Neural cell (in vitro differentiated cells): ENCODE measurements at regions not wholly inside any gene's neighbourhood (a gene's known extent, or its start where the extent isn't known, plus 50 kb on each side); places are given as distances from the start of the nearest gene placed in this dataset.

Experiments used
- H2AFZ ChIP-seq: fragments of 200-600, 300-800 bp; sonication (generic), shearing (Covaris generic); 2 replicates; pipeline ENCODE4 v1.6.0; 2014; ENCODE audit warnings: low read depth, mild to moderate bottlenecking, antibody characterized with exemption, low read length, moderate library complexity
- H3F3A ChIP-seq: fragments of 200-600 bp; shearing (Covaris generic); 2 replicates; pipeline ENCODE4 v1.6.1; 2016; ENCODE audit warnings: mild to moderate bottlenecking, moderate library complexity, mixed read lengths, antibody characterized with exemption, low read length; ENCODE audit not compliant: insufficient read depth, poor library complexity, severe bottlenecking
- H3K27ac ChIP-seq: fragments of 200-600, 300-800 bp; sonication (generic), shearing (Covaris generic); 2 replicates; pipeline ENCODE4 v1.5.1; 2014; ENCODE audit warnings: mild to moderate bottlenecking, low read length, moderate library complexity
- H3K27me3 ChIP-seq: fragments of 300-800, 200-600 bp; sonication (generic), shearing (Covaris generic); 2 replicates; pipeline ENCODE4 v1.6.0; 2014; ENCODE audit warnings: mild to moderate bottlenecking, low read depth, low read length, moderate library complexity; ENCODE audit not compliant: insufficient read depth
- H3K36me3 ChIP-seq: fragments of 300-800, 200-600 bp; sonication (generic), shearing (Covaris generic); 2 replicates; pipeline ENCODE4 v1.5.1; 2014; ENCODE audit warnings: mild to moderate bottlenecking, antibody characterized with exemption, low read length, moderate library complexity; ENCODE audit not compliant: insufficient read depth
- H3K4me2 ChIP-seq: fragments of 300-800, 200-600 bp; sonication (generic), shearing (Covaris generic); 2 replicates; pipeline ENCODE4 v1.6.0; 2014; ENCODE audit warnings: mild to moderate bottlenecking, low read length
- H3K4me3 ChIP-seq: fragments of 300-800, 200-600 bp; sonication (generic), shearing (Covaris generic); 2 replicates; pipeline ENCODE4 v1.5.1; 2014; ENCODE audit warnings: mild to moderate bottlenecking, low read length, moderate library complexity
- H3K79me2 ChIP-seq: fragments of 200-600 bp; shearing (Covaris generic); replicated peaks from 2 replicates; pipeline ENCODE4 v1.6.0; 2014; ENCODE audit warnings: mild to moderate bottlenecking, low read length, moderate library complexity; ENCODE audit not compliant: insufficient read depth
- H3K9ac ChIP-seq: fragments of 300-800, 200-600 bp; sonication (generic), shearing (Covaris generic); 2 replicates; pipeline ENCODE4 v1.6.1; 2016; ENCODE audit warnings: mild to moderate bottlenecking, low read length, mixed read lengths
- H3K9me2 ChIP-seq: fragments of 200-600 bp; shearing (Covaris generic); 2 replicates; pipeline ENCODE4 v1.6.1; 2016; ENCODE audit warnings: mild to moderate bottlenecking, low read length, mixed read lengths; ENCODE audit not compliant: insufficient read depth
- H3K9me3 ChIP-seq: fragments of 200-600, 300-800 bp; sonication (generic), shearing (Covaris generic); 2 replicates; pipeline ENCODE4 v1.6.1; 2016; ENCODE audit warnings: mild to moderate bottlenecking, mixed run types, low read length, moderate library complexity, mixed read lengths
- H4K20me1 ChIP-seq: fragments of 200-600 bp; shearing (Covaris generic); 2 replicates; pipeline ENCODE4 v1.6.1; 2016; ENCODE audit warnings: mild to moderate bottlenecking, mixed run types; ENCODE audit not compliant: insufficient read depth
- EP300 ChIP-seq: fragments of 450-650 bp; conservative IDR thresholded peaks from 2 replicates; pipeline ENCODE4 v1.6.1; 2014; ENCODE audit warnings: antibody characterized with exemption, mild to moderate bottlenecking, moderate library complexity; ENCODE audit not compliant: poor library complexity, severe bottlenecking
- EZH2 ChIP-seq: fragments of 200-600, 300-800 bp; shearing (Covaris generic), sonication (generic); IDR thresholded peaks from 2 replicates; pipeline ENCODE4 v1.6.1; 2014; ENCODE audit warnings: antibody characterized with exemption, low read length, borderline replicate concordance, mild to moderate bottlenecking; ENCODE audit not compliant: insufficient read depth, poor library complexity, severe bottlenecking
- MXI1 ChIP-seq: fragments of 450-650 bp; conservative IDR thresholded peaks from 2 replicates; pipeline ENCODE4 v1.6.1; 2014; ENCODE audit warnings: antibody characterized with exemption, mild to moderate bottlenecking; ENCODE audit not compliant: poor library complexity, severe bottlenecking
- POLR2AphosphoS5 ChIP-seq: IDR thresholded peaks from 2 replicates; pipeline ENCODE4 v1.6.1; 2012
- RAD21 ChIP-seq: fragments of 450-650 bp; conservative IDR thresholded peaks from 2 replicates; pipeline ENCODE4 v1.6.1; 2014; ENCODE audit warnings: antibody characterized with exemption, mild to moderate bottlenecking, moderate library complexity
- SMC3 ChIP-seq: fragments of 450-650 bp; conservative IDR thresholded peaks from 2 replicates; pipeline ENCODE4 v1.6.1; 2014; ENCODE audit warnings: antibody characterized with exemption, mild to moderate bottlenecking, moderate library complexity; ENCODE audit not compliant: poor library complexity
- TAF1 ChIP-seq: IDR thresholded peaks from 2 replicates; pipeline ENCODE4 v1.6.1; 2012; ENCODE audit warnings: low read depth
- TF ChIP-seq, protein P1 (sequence below): IDR thresholded peaks from 2 replicates; pipeline ENCODE4 v1.6.1; 2012; ENCODE audit warnings: borderline replicate concordance
- TF ChIP-seq, protein P2 (sequence below): fragments of 450-650 bp; IDR thresholded peaks from 2 replicates; pipeline ENCODE4 v1.5.1; 2014; ENCODE audit warnings: antibody characterized with exemption, mild to moderate bottlenecking, moderate library complexity; ENCODE audit not compliant: poor library complexity, severe bottlenecking

DNA sequence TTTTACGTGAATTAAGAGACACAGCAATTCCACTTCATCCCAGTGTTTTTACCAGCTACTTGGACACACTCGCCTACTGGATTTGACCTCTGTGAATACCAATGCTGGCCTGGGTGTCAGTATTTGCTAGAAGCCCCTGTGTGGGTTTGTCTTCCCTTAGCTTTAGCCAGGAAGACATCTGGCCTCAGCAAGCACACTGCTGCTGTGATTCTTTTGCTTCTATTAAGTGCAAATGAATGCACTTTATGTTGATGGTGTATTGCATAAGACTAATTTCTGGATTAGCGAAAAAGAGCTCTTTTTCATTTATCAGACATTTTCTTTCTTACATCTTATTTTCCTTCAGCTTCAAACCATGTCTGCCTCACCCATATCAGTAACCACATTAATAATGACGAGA lies 140.0 kb downstream of the CHRM3 start:
- no peak for TF ChIP-seq RAD21
- no peak for TF ChIP-seq SMC3
- TF ChIP-seq, protein P1, sequence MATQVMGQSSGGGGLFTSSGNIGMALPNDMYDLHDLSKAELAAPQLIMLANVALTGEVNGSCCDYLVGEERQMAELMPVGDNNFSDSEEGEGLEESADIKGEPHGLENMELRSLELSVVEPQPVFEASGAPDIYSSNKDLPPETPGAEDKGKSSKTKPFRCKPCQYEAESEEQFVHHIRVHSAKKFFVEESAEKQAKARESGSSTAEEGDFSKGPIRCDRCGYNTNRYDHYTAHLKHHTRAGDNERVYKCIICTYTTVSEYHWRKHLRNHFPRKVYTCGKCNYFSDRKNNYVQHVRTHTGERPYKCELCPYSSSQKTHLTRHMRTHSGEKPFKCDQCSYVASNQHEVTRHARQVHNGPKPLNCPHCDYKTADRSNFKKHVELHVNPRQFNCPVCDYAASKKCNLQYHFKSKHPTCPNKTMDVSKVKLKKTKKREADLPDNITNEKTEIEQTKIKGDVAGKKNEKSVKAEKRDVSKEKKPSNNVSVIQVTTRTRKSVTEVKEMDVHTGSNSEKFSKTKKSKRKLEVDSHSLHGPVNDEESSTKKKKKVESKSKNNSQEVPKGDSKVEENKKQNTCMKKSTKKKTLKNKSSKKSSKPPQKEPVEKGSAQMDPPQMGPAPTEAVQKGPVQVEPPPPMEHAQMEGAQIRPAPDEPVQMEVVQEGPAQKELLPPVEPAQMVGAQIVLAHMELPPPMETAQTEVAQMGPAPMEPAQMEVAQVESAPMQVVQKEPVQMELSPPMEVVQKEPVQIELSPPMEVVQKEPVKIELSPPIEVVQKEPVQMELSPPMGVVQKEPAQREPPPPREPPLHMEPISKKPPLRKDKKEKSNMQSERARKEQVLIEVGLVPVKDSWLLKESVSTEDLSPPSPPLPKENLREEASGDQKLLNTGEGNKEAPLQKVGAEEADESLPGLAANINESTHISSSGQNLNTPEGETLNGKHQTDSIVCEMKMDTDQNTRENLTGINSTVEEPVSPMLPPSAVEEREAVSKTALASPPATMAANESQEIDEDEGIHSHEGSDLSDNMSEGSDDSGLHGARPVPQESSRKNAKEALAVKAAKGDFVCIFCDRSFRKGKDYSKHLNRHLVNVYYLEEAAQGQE = no peak
- TF ChIP-seq, protein P2, sequence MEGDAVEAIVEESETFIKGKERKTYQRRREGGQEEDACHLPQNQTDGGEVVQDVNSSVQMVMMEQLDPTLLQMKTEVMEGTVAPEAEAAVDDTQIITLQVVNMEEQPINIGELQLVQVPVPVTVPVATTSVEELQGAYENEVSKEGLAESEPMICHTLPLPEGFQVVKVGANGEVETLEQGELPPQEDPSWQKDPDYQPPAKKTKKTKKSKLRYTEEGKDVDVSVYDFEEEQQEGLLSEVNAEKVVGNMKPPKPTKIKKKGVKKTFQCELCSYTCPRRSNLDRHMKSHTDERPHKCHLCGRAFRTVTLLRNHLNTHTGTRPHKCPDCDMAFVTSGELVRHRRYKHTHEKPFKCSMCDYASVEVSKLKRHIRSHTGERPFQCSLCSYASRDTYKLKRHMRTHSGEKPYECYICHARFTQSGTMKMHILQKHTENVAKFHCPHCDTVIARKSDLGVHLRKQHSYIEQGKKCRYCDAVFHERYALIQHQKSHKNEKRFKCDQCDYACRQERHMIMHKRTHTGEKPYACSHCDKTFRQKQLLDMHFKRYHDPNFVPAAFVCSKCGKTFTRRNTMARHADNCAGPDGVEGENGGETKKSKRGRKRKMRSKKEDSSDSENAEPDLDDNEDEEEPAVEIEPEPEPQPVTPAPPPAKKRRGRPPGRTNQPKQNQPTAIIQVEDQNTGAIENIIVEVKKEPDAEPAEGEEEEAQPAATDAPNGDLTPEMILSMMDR = no peak
- TF ChIP-seq EP300 = no peak
- no peak for TF ChIP-seq POLR2AphosphoS5
- TF ChIP-seq TAF1 = no peak
- TF ChIP-seq MXI1 = no peak
- no peak for TF ChIP-seq EZH2
- no peaks in the 10 kb centered on the region for H3K79me2 ChIP-seq
- no peak overlapping the region for H2AFZ ChIP-seq
- H3K36me3 ChIP-seq = no peaks in the 10 kb centered on the region
- no peaks in the 10 kb centered on the region for H3K9me3 ChIP-seq
- H3F3A ChIP-seq = no peaks in the 10 kb centered on the region
- H3K9me2 ChIP-seq = no peaks in the 10 kb centered on the region
- no peaks in the 10 kb centered on the region for H3K27me3 ChIP-seq
- no peak overlapping the region for H3K27ac ChIP-seq
- H3K9ac ChIP-seq = no peak overlapping the region
- no peaks in the 10 kb centered on the region for H4K20me1 ChIP-seq
- no peak overlapping the region for H3K4me3 ChIP-seq
- no peak overlapping the region for H3K4me2 ChIP-seq

DNA sequence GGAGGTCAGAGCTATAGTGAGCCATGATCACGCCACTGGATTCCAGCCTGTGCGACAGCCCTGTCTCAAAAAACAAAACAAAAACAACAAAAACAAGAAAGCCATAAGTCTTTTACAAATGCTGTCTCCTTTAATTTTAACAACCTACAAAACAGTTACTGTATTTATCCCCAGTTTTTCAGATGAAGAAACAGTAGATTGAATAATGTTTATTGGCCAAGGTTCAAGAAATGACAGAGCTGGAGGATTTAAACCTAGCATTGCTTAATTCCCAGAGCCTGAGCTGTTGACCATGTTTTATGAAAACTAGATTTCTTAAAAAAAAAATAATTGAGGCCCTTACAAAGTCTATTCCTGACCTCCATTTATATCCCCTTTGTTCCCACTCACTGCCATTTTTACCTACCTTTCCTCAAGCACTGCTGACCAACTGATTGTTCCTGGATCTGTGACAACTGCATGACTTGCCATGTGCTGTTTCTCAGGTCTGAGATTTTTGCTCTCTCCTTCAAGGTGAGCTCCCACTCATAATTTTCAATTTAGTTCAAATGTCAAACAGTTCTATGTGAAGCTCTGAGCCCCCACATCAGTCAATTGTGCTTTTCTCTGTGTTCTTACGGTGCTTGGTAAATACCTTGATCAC lies 140.8 kb downstream of the CHRM3 start:
- Histone ChIP-seq H2AFZ (no peak overlapping the region), H3K79me2 (no peaks in the 10 kb centered on the region), H3K9me2 (no peaks in the 10 kb centered on the region), H3K4me2 (no peak overlapping the region), H3K9ac (no peak overlapping the region), H3K27me3 (no peaks in the 10 kb centered on the region), H4K20me1 (no peaks in the 10 kb centered on the region), H3F3A (no peaks in the 10 kb centered on the region), H3K4me3 (no peak overlapping the region), H3K9me3 (no peaks in the 10 kb centered on the region), H3K27ac (no peak overlapping the region), H3K36me3 (no peaks in the 10 kb centered on the region)
- no peak for TF ChIP-seq EP300
- no peak for TF ChIP-seq TAF1
- TF ChIP-seq, protein P1 = no peak
- TF ChIP-seq SMC3 = no peak
- TF ChIP-seq, protein P2 = no peak
- TF ChIP-seq RAD21 = no peak
- TF ChIP-seq POLR2AphosphoS5 = no peak
- no peak for TF ChIP-seq EZH2
- no peak for TF ChIP-seq MXI1
